ENCODE measurements at regions not wholly inside any gene's neighbourhood (a gene's known extent, or its start where the extent isn't known, plus 50 kb on each side); places are given as distances from the start of the nearest gene placed in this dataset.

GRCh38 chr10:43982250-43982649, 333.6 kb upstream of the ZNF32 start:
- TF ChIP-seq MEF2A (IDR thresholded peaks at IDR 0.05; ENCODE audit: borderline replicate concordance, low read depth) = no peak
- TF ChIP-seq SMC3 (IDR thresholded peaks at IDR 0.05; ENCODE audit: low read depth, low read length) = no peak
- no peak for TF ChIP-seq CTCF (IDR thresholded peaks at IDR 0.05)
- TF ChIP-seq SIN3A (IDR thresholded peaks at IDR 0.05; ENCODE audit: borderline replicate concordance, low read depth, low read length) = no peak
- no peak for TF ChIP-seq USF2 (IDR thresholded peaks at IDR 0.05; ENCODE audit: borderline replicate concordance, low read depth, low read length)
- TF ChIP-seq USF1 (IDR thresholded peaks at IDR 0.05; ENCODE audit: borderline replicate concordance, low read depth) = no peak
- no peak for TF ChIP-seq RXRA (IDR thresholded peaks at IDR 0.05; ENCODE audit: borderline replicate concordance, low read depth)
- no peak for TF ChIP-seq POLR2AphosphoS5 (IDR thresholded peaks at IDR 0.05; ENCODE audit: low read depth, low read length)
- no peak for TF ChIP-seq YY1 (IDR thresholded peaks at IDR 0.05; ENCODE audit: low read depth)
- no peak for TF ChIP-seq FOXM1 (IDR thresholded peaks at IDR 0.05; ENCODE audit: low read depth)
- TF ChIP-seq TEAD4 (IDR thresholded peaks at IDR 0.05; ENCODE audit: borderline replicate concordance, insufficient read depth) = no peak
- ChIA-PET CTCF (interaction anchor here (1.2 kb wide), 1 partner anchor 42 kb away, joined by 3 read pairs; no protein-coding TSS in a partner anchor), POLR2A (no interaction called here)
- 63% methylated on average over 3 of the region's 3 CpGs for WGBS (ENCODE audit: low lambda C conversion rate)
- Histone ChIP-seq H3K27me3 (ENCODE audit: insufficient read depth) (no peaks in the 10 kb centered on the region), H3K79me2 (ENCODE audit: insufficient read depth) (no peaks in the 10 kb centered on the region), H3K4me1 (ENCODE audit: control insufficient read depth in 1 of 2, insufficient read depth in 2 of 2, low read depth in 1 of 2, low read length in 1 of 2) (peaks cover 0 to 5% of the 10 kb centered on the region in 2 experiments; a peak in 1 of 4 replicates), H3K27ac (ENCODE audit: low read depth in 2 of 2, low read length in 1 of 2) (no peak overlapping the region), H3K4me2 (no peak overlapping the region), H4K20me1 (ENCODE audit: insufficient read depth) (no peaks in the 10 kb centered on the region), H3K36me3 (replicated peaks in 1 of 2; ENCODE audit: control insufficient read depth in 1 of 2, insufficient read depth in 2 of 2, low read length in 1 of 2) (no peaks in the 10 kb centered on the region), H3F3A (replicated peaks; ENCODE audit: insufficient read depth) (no peaks in the 10 kb centered on the region), H3K4me3 (ENCODE audit: low read depth in 2 of 2, low read length in 1 of 2) (no peak overlapping the region), H2AFZ (ENCODE audit: low read depth) (no peak overlapping the region), H3K9me2 (no peaks in the 10 kb centered on the region), H3K9me3 (no peaks in the 10 kb centered on the region), H3K9ac (no peak overlapping the region)
- DNase-seq = no peak

GRCh38 chr10:43981696-43982095, 333.0 kb upstream of the ZNF32 start:
- no peaks in the 10 kb centered on the region for H3F3A ChIP-seq (replicated peaks; ENCODE audit: insufficient read depth)
- no peak overlapping the region for H3K4me3 ChIP-seq (ENCODE audit: low read depth in 2 of 2, low read length in 1 of 2)
- no peak overlapping the region for H3K9ac ChIP-seq
- no peak for DNase-seq
- H3K4me2 ChIP-seq = no peak overlapping the region
- TF ChIP-seq JUND (IDR thresholded peaks at IDR 0.05) (no peak), EP300 (IDR thresholded peaks at IDR 0.05; ENCODE audit: borderline replicate concordance in 1 of 2, low read depth in 1 of 2, low read length in 1 of 2) (no peak), ZBTB33 (IDR thresholded peaks at IDR 0.05; ENCODE audit: borderline replicate concordance, low read depth) (no peak), MAX (IDR thresholded peaks at IDR 0.05; ENCODE audit: low read depth) (no peak), FOXJ3 (CRISPR knock-in tag; IDR thresholded peaks at IDR 0.05) (no peak), SMC3 (IDR thresholded peaks at IDR 0.05; ENCODE audit: low read depth, low read length) (no peak)
- WGBS (ENCODE audit: low lambda C conversion rate) = 26% methylated on average over 2 of the region's 2 CpGs
- no peaks in the 10 kb centered on the region for H3K9me2 ChIP-seq
- no peaks in the 10 kb centered on the region for H3K79me2 ChIP-seq (ENCODE audit: insufficient read depth)
- no peak overlapping the region for H2AFZ ChIP-seq (ENCODE audit: low read depth)
- H3K27ac ChIP-seq (ENCODE audit: low read depth in 2 of 2, low read length in 1 of 2) = no peak overlapping the region
- H3K27me3 ChIP-seq (ENCODE audit: insufficient read depth) = no peaks in the 10 kb centered on the region
- H3K9me3 ChIP-seq = no peaks in the 10 kb centered on the region
- H3K36me3 ChIP-seq (replicated peaks in 1 of 2; ENCODE audit: control insufficient read depth in 1 of 2, insufficient read depth in 2 of 2, low read length in 1 of 2) = no peaks in the 10 kb centered on the region
- no peaks in the 10 kb centered on the region for H4K20me1 ChIP-seq (ENCODE audit: insufficient read depth)
- ChIA-PET POLR2A (no interaction called here), CTCF (interaction anchor here (1.2 kb wide), 1 partner anchor 41 kb away, joined by 3 read pairs; no protein-coding TSS in a partner anchor)
- H3K4me1 ChIP-seq (ENCODE audit: control insufficient read depth in 1 of 2, insufficient read depth in 2 of 2, low read depth in 1 of 2, low read length in 1 of 2) = peaks cover 0 to 5% of the 10 kb centered on the region in 2 experiments; a peak in 1 of 4 replicates
